ENCODE measurements at regions not wholly inside any gene's neighbourhood (a gene's known extent, or its start where the extent isn't known, plus 50 kb on each side); places are given as distances from the start of the nearest gene placed in this dataset.

- ChIA-PET CTCF (no interaction called here), POLR2A (no interaction called here)
- DNase-seq (ENCODE audit: extremely low spot score) = no peak
Observed at GRCh38 chr14:104329793-104330192, 191.4 kb downstream of the KIF26A start.

GRCh38 chr14:104331871-104332605 is 193.7 kb downstream of the KIF26A start:
- TF ChIP-seq, protein P1, sequence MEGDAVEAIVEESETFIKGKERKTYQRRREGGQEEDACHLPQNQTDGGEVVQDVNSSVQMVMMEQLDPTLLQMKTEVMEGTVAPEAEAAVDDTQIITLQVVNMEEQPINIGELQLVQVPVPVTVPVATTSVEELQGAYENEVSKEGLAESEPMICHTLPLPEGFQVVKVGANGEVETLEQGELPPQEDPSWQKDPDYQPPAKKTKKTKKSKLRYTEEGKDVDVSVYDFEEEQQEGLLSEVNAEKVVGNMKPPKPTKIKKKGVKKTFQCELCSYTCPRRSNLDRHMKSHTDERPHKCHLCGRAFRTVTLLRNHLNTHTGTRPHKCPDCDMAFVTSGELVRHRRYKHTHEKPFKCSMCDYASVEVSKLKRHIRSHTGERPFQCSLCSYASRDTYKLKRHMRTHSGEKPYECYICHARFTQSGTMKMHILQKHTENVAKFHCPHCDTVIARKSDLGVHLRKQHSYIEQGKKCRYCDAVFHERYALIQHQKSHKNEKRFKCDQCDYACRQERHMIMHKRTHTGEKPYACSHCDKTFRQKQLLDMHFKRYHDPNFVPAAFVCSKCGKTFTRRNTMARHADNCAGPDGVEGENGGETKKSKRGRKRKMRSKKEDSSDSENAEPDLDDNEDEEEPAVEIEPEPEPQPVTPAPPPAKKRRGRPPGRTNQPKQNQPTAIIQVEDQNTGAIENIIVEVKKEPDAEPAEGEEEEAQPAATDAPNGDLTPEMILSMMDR (IDR thresholded peaks at IDR 0.05; ENCODE audit: control extremely low read depth, extremely low read depth, low read depth, missing control alignments) = no peak
- CTCF ChIA-PET = no interaction called here
- POLR2A ChIA-PET = no interaction called here
- DNase-seq (ENCODE audit: extremely low spot score) = no peak

More at GRCh38 chr14:104329793-104330192, 191.4 kb downstream of the KIF26A start:
- TF ChIP-seq, protein P1 (IDR thresholded peaks at IDR 0.05; ENCODE audit: control extremely low read depth, extremely low read depth, low read depth, missing control alignments) = no peak

DNA sequence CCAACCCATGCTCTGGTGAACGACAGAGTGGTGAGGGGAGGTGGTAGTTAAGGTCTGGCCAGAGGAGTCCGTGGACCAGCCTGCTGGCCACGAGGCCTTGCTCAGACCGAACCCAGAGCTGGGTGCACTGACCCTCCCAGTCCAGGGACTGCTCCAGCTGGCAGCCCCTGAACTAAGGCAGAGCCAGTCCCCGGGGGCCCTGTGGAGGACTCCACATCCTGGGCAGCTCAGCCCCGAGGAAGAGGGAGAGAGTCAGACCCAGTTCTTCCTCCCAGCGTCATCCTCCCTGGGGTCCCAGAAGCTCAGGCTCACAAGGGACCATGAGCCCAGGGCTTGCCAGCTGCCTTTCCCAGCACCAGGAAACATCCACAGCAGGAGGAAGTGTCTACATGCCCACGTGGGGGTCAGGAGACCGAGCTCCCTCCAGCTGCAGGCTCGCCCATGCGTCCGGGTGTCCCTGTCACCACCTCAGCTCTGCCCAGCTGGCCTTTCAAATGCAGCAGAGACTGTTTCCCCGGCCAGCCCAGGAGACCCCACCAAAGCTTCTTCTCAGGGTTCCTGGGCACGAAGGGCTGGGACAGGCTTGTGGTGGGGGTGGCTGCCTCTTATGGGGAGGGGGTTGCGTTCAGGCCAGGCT is 194.4 kb downstream of the KIF26A start:
- POLR2A ChIA-PET = no interaction called here
- CTCF ChIA-PET = no interaction called here
- DNase-seq (ENCODE audit: extremely low spot score) = no peak
- TF ChIP-seq, protein P1 (IDR thresholded peaks at IDR 0.05; ENCODE audit: control extremely low read depth, extremely low read depth, low read depth, missing control alignments) = no peak

DNA sequence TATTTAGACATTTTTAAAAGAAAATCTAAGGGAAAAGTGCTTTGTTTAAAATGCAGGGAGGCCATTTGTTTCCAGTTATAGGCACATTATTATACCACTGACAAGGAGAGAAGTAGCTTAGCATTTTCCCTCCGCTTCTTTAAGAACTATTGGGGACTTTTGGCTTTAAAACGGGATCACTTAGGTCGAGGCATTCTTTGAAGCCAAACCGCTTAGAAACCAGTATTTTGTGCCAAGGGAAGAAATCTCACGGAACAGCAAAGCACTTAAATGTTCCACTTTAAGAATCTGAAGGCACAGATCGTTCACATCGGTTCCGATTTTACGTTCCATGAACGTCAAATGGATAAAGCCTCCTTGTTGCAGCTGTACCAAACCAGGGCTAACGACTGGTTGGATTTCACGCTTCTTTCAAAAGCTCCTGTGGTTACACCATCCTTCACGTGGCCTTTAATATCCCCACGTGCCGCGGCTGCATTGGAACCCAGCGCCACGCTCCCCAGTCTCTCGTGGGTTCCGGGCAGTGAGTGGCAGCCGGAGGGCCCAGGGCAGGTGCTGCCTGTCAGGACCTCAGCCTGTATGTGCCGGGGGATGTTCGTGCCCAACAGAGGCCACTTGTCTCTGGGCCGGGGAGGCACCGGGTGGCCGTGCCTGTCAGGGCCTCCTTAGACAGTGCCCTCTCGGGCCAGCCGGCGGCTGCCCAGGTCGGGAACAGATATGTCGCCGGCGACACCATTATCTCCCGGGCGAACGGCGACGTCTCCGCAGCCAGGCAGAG is 195.4 kb downstream of the KIF26A start:
- ChIA-PET POLR2A (no interaction called here), CTCF (no interaction called here)
- TF ChIP-seq, protein P1 (IDR thresholded peaks at IDR 0.05; ENCODE audit: control extremely low read depth, extremely low read depth, low read depth, missing control alignments) = no peak
- DNase-seq (ENCODE audit: extremely low spot score) = no peak

DNA sequence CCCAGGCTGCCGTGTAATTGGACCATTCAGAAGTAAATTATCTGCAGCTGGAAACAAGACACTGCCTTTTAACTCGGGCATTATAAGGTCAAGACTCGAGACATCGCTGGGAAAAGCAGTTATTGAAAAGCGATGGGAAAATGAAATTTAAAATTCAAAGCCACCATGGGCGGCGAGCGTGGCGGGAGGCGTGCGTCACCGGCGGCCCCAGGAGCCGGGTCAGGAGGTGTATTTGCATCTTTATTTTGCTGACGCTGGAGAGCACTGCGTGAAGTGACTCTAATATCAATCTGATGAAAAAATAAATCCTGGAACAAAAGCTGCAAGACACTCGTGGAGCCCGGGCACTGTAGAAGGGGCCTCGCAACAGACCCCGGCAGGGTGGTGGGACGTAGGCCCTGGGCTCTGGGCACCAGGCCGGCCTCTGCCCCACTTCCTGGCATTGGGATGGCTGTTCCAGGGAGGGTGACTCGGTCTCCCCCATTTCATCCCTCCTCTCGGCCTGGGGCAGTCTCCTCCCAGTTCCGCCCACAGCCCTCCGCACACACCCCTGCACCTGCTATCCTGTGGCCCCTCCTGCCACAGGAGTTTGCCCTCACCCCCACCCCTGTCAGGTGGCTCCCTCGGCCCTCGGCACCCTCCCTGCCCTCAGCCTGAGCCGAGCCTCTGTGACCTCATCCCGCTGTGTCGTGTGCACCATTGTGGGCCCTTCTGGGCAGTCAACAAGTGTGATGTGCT is 196.2 kb downstream of the KIF26A start:
- ChIA-PET CTCF (no interaction called here), POLR2A (no interaction called here)
- no peak for DNase-seq (ENCODE audit: extremely low spot score)
- TF ChIP-seq, protein P1 (IDR thresholded peaks at IDR 0.05; ENCODE audit: control extremely low read depth, extremely low read depth, low read depth, missing control alignments) = no peak

DNA sequence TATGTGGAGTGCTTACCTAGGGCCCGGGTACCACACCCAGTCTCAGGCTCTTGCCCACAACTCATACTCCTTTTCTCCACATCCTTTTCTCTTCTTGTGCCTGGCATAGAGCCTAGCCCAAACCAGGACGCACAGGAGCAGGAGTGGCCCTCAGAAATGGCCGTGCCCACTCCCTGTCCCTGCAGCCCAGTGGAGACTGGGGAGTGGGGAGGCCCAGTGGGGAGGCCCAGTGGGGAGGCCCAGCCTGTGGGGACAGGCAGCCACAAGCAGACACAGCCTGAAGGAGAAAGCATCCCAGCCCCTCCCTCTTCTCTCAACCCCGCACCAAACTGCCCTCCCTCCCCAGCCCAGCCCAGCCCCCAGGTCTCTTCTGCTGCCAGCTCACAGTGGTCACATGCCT is 196.8 kb downstream of the KIF26A start:
- POLR2A ChIA-PET = no interaction called here
- TF ChIP-seq, protein P1 (IDR thresholded peaks at IDR 0.05; ENCODE audit: control extremely low read depth, extremely low read depth, low read depth, missing control alignments) = no peak
- CTCF ChIA-PET = interaction anchor here (1.1 kb wide), 1 partner anchor 8 kb away, joined by 3 read pairs; no protein-coding TSS in a partner anchor

More for the DNA sequence above, 196.8 kb downstream of the KIF26A start:
- DNase-seq (ENCODE audit: extremely low spot score) = no peak
